ENCODE measurements at regions not wholly inside any gene's neighbourhood (a gene's known extent, or its start where the extent isn't known, plus 50 kb on each side); places are given as distances from the start of the nearest gene placed in this dataset.

DNA sequence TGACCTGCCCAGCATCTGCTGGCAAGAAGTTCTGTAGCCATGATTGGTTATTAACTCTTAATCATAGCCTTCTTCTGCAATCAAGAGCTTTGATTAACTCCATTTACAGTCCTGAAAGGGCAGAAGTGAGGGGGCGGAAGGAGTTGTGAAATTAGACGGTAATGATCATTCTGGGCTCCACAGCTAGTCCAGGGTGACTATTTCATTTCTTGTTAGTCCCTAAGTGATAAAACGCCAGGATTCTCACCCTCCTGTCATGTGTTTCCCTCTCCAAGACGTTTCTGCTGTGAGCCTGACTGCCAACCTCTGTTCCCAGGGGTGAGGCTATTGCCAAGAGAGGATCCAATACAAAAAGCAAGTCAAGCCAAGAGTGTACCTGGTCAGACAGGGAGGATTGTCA, 155.9 kb upstream of the IPO5 start (continued):
- no peak for TF ChIP-seq ZNF114 (CRISPR knock-in tag; IDR thresholded peaks at IDR 0.05)
- no peak for TF ChIP-seq CREB1 (CRISPR knock-in tag; IDR thresholded peaks at IDR 0.05; ENCODE audit: low read depth)
- TF ChIP-seq, protein P1, sequence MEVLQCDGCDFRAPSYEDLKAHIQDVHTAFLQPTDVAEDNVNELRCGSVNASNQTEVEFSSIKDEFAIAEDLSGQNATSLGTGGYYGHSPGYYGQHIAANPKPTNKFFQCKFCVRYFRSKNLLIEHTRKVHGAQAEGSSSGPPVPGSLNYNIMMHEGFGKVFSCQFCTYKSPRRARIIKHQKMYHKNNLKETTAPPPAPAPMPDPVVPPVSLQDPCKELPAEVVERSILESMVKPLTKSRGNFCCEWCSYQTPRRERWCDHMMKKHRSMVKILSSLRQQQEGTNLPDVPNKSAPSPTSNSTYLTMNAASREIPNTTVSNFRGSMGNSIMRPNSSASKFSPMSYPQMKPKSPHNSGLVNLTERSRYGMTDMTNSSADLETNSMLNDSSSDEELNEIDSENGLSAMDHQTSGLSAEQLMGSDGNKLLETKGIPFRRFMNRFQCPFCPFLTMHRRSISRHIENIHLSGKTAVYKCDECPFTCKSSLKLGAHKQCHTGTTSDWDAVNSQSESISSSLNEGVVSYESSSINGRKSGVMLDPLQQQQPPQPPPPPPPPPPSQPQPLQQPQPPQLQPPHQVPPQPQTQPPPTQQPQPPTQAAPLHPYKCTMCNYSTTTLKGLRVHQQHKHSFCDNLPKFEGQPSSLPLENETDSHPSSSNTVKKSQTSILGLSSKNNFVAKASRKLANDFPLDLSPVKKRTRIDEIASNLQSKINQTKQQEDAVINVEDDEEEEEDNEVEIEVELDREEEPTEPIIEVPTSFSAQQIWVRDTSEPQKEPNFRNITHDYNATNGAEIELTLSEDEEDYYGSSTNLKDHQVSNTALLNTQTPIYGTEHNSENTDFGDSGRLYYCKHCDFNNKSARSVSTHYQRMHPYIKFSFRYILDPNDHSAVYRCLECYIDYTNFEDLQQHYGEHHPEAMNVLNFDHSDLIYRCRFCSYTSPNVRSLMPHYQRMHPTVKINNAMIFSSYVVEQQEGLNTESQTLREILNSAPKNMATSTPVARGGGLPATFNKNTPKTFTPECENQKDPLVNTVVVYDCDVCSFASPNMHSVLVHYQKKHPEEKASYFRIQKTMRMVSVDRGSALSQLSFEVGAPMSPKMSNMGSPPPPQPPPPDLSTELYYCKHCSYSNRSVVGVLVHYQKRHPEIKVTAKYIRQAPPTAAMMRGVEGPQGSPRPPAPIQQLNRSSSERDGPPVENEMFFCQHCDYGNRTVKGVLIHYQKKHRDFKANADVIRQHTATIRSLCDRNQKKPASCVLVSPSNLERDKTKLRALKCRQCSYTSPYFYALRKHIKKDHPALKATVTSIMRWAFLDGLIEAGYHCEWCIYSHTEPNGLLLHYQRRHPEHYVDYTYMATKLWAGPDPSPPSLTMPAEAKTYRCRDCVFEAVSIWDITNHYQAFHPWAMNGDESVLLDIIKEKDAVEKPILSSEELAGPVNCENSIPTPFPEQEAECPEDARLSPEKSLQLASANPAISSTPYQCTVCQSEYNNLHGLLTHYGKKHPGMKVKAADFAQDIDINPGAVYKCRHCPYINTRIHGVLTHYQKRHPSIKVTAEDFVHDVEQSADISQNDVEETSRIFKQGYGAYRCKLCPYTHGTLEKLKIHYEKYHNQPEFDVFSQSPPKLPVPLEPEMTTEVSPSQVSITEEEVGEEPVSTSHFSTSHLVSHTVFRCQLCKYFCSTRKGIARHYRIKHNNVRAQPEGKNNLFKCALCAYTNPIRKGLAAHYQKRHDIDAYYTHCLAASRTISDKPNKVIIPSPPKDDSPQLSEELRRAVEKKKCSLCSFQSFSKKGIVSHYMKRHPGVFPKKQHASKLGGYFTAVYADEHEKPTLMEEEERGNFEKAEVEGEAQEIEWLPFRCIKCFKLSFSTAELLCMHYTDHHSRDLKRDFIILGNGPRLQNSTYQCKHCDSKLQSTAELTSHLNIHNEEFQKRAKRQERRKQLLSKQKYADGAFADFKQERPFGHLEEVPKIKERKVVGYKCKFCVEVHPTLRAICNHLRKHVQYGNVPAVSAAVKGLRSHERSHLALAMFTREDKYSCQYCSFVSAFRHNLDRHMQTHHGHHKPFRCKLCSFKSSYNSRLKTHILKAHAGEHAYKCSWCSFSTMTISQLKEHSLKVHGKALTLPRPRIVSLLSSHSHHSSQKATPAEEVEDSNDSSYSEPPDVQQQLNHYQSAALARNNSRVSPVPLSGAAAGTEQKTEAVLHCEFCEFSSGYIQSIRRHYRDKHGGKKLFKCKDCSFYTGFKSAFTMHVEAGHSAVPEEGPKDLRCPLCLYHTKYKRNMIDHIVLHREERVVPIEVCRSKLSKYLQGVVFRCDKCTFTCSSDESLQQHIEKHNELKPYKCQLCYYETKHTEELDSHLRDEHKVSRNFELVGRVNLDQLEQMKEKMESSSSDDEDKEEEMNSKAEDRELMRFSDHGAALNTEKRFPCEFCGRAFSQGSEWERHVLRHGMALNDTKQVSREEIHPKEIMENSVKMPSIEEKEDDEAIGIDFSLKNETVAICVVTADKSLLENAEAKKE (CRISPR knock-in tag; IDR thresholded peaks at IDR 0.05), result no peak
- TF ChIP-seq EZH2phosphoT487 (IDR thresholded peaks at IDR 0.05; ENCODE audit: unreplicated experiment), result no peak
- TF ChIP-seq NANOG (IDR thresholded peaks at IDR 0.05; ENCODE audit: borderline replicate concordance), result no peak
- TF ChIP-seq JUNB (IDR thresholded peaks at IDR 0.05; ENCODE audit: unreplicated experiment), result no peak
- TF ChIP-seq POLR2AphosphoS5 (IDR thresholded peaks at IDR 0.05; ENCODE audit: low read depth), result no peak

DNA sequence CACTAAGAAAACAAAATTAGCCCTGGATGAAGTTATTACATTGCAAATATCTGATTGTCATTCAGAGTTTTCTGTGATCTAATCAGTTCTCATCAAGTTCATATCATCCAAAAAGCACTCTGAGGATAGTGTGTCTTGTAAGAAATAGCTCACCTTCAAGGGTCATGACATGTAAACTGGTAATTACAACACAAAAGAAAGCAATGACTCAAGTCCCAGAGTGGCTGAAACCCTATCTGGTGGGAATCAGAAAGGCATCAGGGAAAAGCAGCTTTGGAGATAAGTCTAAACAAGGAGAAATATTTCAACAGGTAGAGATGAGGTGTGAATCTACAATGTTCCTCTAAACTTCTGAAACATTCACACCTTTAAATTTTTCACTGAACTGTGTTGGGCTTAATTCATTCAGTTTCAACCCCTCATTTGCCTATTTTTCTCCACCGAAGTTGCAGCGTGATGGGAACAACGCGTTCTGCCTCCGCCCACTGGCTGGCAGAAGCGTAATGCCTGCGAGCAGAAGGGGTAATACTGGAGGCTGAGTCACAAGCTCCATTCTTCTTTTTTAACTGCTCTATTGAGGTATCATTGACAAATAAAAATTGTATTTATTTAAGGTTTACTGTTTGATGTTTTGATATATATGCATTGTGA, 155.2 kb upstream of the IPO5 start:
- peak overlapping the region; percentile 11; the same call in 1 of the 2 replicates for H2AFZ ChIP-seq
- no peak overlapping the region for H3K4me2 ChIP-seq
- H3K4me1 ChIP-seq (ENCODE audit: insufficient read depth), result no peaks in the 10 kb centered on the region; the same call in 1 of the 2 replicates
- Mint-ChIP-seq H3K36me3 (ENCODE audit: low read depth) (peaks cover 12% of the 10 kb centered on the region), H3K4me1 (no peaks in the 10 kb centered on the region), H3K27ac (no peak overlapping the region), H3K4me3 (no peak overlapping the region), H3K9me3 (peaks cover 26% of the 10 kb centered on the region), H3K27me3 (ENCODE audit: insufficient read depth, low read depth, poor library complexity) (peaks cover 5% of the 10 kb centered on the region)
- H3K79me2 ChIP-seq (replicated peaks; ENCODE audit: insufficient read depth), result no peaks in the 10 kb centered on the region
- no peaks in the 10 kb centered on the region for H3K27me3 ChIP-seq (ENCODE audit: insufficient read depth)
- peak; percentile 4 for DNase-seq (ENCODE audit: low spot score)
- no peak overlapping the region for H3K27ac ChIP-seq (ENCODE audit: low read depth)
- no peak overlapping the region for H3K4me3 ChIP-seq
- H4K20me1 ChIP-seq (replicated peaks; ENCODE audit: insufficient read depth), result no peaks in the 10 kb centered on the region
- H3K9me2 ChIP-seq (ENCODE audit: insufficient read depth), result no peaks in the 10 kb centered on the region
- peaks cover 4% of the 10 kb centered on the region; the same call in 1 of the 2 replicates for H3K36me3 ChIP-seq (ENCODE audit: insufficient read depth)
- ATAC-seq, result peak; percentile 41; the same call in 2 of the 3 replicates
- no peaks in the 10 kb centered on the region for H3F3A ChIP-seq (replicated peaks; ENCODE audit: low read depth)
- TF ChIP-seq EZH2 (IDR thresholded peaks at IDR 0.05; ENCODE audit: low read depth, unreplicated experiment), result no peak
- TF ChIP-seq, protein P2, sequence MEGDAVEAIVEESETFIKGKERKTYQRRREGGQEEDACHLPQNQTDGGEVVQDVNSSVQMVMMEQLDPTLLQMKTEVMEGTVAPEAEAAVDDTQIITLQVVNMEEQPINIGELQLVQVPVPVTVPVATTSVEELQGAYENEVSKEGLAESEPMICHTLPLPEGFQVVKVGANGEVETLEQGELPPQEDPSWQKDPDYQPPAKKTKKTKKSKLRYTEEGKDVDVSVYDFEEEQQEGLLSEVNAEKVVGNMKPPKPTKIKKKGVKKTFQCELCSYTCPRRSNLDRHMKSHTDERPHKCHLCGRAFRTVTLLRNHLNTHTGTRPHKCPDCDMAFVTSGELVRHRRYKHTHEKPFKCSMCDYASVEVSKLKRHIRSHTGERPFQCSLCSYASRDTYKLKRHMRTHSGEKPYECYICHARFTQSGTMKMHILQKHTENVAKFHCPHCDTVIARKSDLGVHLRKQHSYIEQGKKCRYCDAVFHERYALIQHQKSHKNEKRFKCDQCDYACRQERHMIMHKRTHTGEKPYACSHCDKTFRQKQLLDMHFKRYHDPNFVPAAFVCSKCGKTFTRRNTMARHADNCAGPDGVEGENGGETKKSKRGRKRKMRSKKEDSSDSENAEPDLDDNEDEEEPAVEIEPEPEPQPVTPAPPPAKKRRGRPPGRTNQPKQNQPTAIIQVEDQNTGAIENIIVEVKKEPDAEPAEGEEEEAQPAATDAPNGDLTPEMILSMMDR (conservative IDR thresholded peaks at IDR 0.05; ENCODE audit: low read depth in 2 of 2), result no peak
- no peak for TF ChIP-seq CREB1 (CRISPR knock-in tag; IDR thresholded peaks at IDR 0.05; ENCODE audit: low read depth)
- TF ChIP-seq, protein P3, sequence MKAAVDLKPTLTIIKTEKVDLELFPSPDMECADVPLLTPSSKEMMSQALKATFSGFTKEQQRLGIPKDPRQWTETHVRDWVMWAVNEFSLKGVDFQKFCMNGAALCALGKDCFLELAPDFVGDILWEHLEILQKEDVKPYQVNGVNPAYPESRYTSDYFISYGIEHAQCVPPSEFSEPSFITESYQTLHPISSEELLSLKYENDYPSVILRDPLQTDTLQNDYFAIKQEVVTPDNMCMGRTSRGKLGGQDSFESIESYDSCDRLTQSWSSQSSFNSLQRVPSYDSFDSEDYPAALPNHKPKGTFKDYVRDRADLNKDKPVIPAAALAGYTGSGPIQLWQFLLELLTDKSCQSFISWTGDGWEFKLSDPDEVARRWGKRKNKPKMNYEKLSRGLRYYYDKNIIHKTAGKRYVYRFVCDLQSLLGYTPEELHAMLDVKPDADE (IDR thresholded peaks at IDR 0.05), result no peak
- no peak for TF ChIP-seq STAT1 (IDR thresholded peaks at IDR 0.05; ENCODE audit: unreplicated experiment)
- no peak for TF ChIP-seq ZNF114 (CRISPR knock-in tag; IDR thresholded peaks at IDR 0.05)
- TF ChIP-seq ZNF331 (CRISPR knock-in tag; IDR thresholded peaks at IDR 0.05; ENCODE audit: low read depth), result no peak
- TF ChIP-seq, protein P4, sequence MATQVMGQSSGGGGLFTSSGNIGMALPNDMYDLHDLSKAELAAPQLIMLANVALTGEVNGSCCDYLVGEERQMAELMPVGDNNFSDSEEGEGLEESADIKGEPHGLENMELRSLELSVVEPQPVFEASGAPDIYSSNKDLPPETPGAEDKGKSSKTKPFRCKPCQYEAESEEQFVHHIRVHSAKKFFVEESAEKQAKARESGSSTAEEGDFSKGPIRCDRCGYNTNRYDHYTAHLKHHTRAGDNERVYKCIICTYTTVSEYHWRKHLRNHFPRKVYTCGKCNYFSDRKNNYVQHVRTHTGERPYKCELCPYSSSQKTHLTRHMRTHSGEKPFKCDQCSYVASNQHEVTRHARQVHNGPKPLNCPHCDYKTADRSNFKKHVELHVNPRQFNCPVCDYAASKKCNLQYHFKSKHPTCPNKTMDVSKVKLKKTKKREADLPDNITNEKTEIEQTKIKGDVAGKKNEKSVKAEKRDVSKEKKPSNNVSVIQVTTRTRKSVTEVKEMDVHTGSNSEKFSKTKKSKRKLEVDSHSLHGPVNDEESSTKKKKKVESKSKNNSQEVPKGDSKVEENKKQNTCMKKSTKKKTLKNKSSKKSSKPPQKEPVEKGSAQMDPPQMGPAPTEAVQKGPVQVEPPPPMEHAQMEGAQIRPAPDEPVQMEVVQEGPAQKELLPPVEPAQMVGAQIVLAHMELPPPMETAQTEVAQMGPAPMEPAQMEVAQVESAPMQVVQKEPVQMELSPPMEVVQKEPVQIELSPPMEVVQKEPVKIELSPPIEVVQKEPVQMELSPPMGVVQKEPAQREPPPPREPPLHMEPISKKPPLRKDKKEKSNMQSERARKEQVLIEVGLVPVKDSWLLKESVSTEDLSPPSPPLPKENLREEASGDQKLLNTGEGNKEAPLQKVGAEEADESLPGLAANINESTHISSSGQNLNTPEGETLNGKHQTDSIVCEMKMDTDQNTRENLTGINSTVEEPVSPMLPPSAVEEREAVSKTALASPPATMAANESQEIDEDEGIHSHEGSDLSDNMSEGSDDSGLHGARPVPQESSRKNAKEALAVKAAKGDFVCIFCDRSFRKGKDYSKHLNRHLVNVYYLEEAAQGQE (IDR thresholded peaks at IDR 0.05; ENCODE audit: unreplicated experiment), result no peak
